ELR (cell line): ENCODE measurements at regions not wholly inside any gene's neighbourhood (a gene's known extent, or its start where the extent isn't known, plus 50 kb on each side); places are given as distances from the start of the nearest gene placed in this dataset.

ENCODE experiments used
- DNase-seq: peaks from one replicate; pipeline ENCODE4 v3.0.0-alpha.2; 2015; ENCODE audit warnings: low read depth

- DNase-seq = no peak
Observed at GRCh38 chr5:155068616-155069100, 55.1 kb downstream of the KIF4B start.

- no peak for DNase-seq
Observed at GRCh38 chr5:155069961-155070360, 56.4 kb downstream of the KIF4B start.

GRCh38 chr5:155070781-155071180 is 57.2 kb downstream of the KIF4B start:
- DNase-seq = no peak

GRCh38 chr5:155076379-155076778 is 62.8 kb downstream of the KIF4B start:
- no peak for DNase-seq

GRCh38 chr5:155079698-155080097 is 66.1 kb downstream of the KIF4B start:
- no peak for DNase-seq

GRCh38 chr5:155080721-155081120 is 67.2 kb downstream of the KIF4B start:
- no peak for DNase-seq

GRCh38 chr5:155081618-155082017 is 68.1 kb downstream of the KIF4B start:
- no peak for DNase-seq

GRCh38 chr5:155082401-155082800 is 68.8 kb downstream of the KIF4B start:
- DNase-seq = peak; percentile 90

GRCh38 chr5:155085282-155085989 is 71.9 kb downstream of the KIF4B start:
- DNase-seq = no peak

- peak; percentile 82 for DNase-seq
Observed at GRCh38 chr5:155087036-155087435, 73.5 kb downstream of the KIF4B start.

- no peak for DNase-seq
Observed at GRCh38 chr5:155088811-155089210, 75.3 kb downstream of the KIF4B start.

GRCh38 chr5:155089643-155090042 is 76.1 kb downstream of the KIF4B start:
- peak; percentile 52 for DNase-seq

- DNase-seq = no peak
Observed at GRCh38 chr5:155091063-155091648, 77.6 kb downstream of the KIF4B start.

GRCh38 chr5:155091768-155092717 is 78.5 kb downstream of the KIF4B start:
- DNase-seq = peak; percentile 24

- no peak for DNase-seq
Observed at GRCh38 chr5:155094455-155094854, 80.9 kb downstream of the KIF4B start.

- no peak for DNase-seq
Observed at GRCh38 chr5:155097995-155098394, 84.4 kb downstream of the KIF4B start.

- no peak for DNase-seq
Observed at GRCh38 chr5:155098433-155098832, 84.9 kb downstream of the KIF4B start.

GRCh38 chr5:155101697-155102096 is 88.1 kb downstream of the KIF4B start:
- no peak for DNase-seq

- DNase-seq = peak; percentile 33
Observed at GRCh38 chr5:155103146-155103545, 89.6 kb downstream of the KIF4B start.

GRCh38 chr5:155104441-155104840 is 90.9 kb downstream of the KIF4B start:
- no peak for DNase-seq

- no peak for DNase-seq
Observed at GRCh38 chr5:155106221-155106620, 92.7 kb downstream of the KIF4B start.

GRCh38 chr5:155113888-155114287 is 100.3 kb downstream of the KIF4B start:
- no peak for DNase-seq

- no peak for DNase-seq
Observed at GRCh38 chr5:155114655-155115054, 101.1 kb downstream of the KIF4B start.
